ENCODE measurements at regions not wholly inside any gene's neighbourhood (a gene's known extent, or its start where the extent isn't known, plus 50 kb on each side); places are given as distances from the start of the nearest gene placed in this dataset.

GRCh38 chr5:6182271-6182815 lies 196.0 kb downstream of the MED10 start:
- H3K4me1 ChIP-seq, result no peaks in the 10 kb centered on the region
- no peak for DNase-seq
- intact Hi-C loops (cut with DNase I; ENCODE audit: low total_unique reads), result no loop called here
- H3K36me3 ChIP-seq, result no peaks in the 10 kb centered on the region
- no peaks in the 10 kb centered on the region for H3K9me3 ChIP-seq
- H3K4me3 ChIP-seq, result no peak overlapping the region
- H3K27me3 ChIP-seq, result no peaks in the 10 kb centered on the region
- TF ChIP-seq CTCF (IDR thresholded peaks at IDR 0.05), result no peak
- H3K27ac ChIP-seq, result no peak overlapping the region

GRCh38 chr5:6181871-6182270 lies 196.5 kb downstream of the MED10 start:
- no peak for TF ChIP-seq CTCF (IDR thresholded peaks at IDR 0.05)
- intact Hi-C loops (cut with DNase I; ENCODE audit: low total_unique reads), result no loop called here
- H3K36me3 ChIP-seq, result no peaks in the 10 kb centered on the region
- no peaks in the 10 kb centered on the region for H3K4me1 ChIP-seq
- H3K4me3 ChIP-seq, result no peak overlapping the region
- H3K9me3 ChIP-seq, result no peaks in the 10 kb centered on the region
- no peak overlapping the region for H3K27ac ChIP-seq
- no peak for DNase-seq
- H3K27me3 ChIP-seq, result no peaks in the 10 kb centered on the region

GRCh38 chr5:6181147-6181729 lies 197.1 kb downstream of the MED10 start:
- TF ChIP-seq CTCF (IDR thresholded peaks at IDR 0.05), result no peak

GRCh38 chr5:6180231-6180872 lies 198.0 kb downstream of the MED10 start:
- DNase-seq, result no peak
- H3K9me3 ChIP-seq, result no peaks in the 10 kb centered on the region
- intact Hi-C loops (cut with DNase I; ENCODE audit: low total_unique reads), result no loop called here
- H3K4me3 ChIP-seq, result no peak overlapping the region
- no peaks in the 10 kb centered on the region for H3K36me3 ChIP-seq
- H3K27ac ChIP-seq, result no peak overlapping the region
- no peak for TF ChIP-seq CTCF (IDR thresholded peaks at IDR 0.05)
- H3K27me3 ChIP-seq, result no peaks in the 10 kb centered on the region
- H3K4me1 ChIP-seq, result no peaks in the 10 kb centered on the region

More at GRCh38 chr5:6181147-6181729, 197.1 kb downstream of the MED10 start:
- H3K36me3 ChIP-seq, result no peaks in the 10 kb centered on the region
- intact Hi-C loops (cut with DNase I; ENCODE audit: low total_unique reads), result no loop called here
- no peak for DNase-seq
- H3K9me3 ChIP-seq, result no peaks in the 10 kb centered on the region
- no peak overlapping the region for H3K27ac ChIP-seq
- H3K4me3 ChIP-seq, result no peak overlapping the region
- H3K27me3 ChIP-seq, result no peaks in the 10 kb centered on the region
- H3K4me1 ChIP-seq, result no peaks in the 10 kb centered on the region

GRCh38 chr5:6178846-6179532 lies 199.4 kb downstream of the MED10 start:
- TF ChIP-seq CTCF (IDR thresholded peaks at IDR 0.05), result no peak
- Histone ChIP-seq H3K36me3 (no peaks in the 10 kb centered on the region), H3K27ac (no peak overlapping the region), H3K4me1 (no peaks in the 10 kb centered on the region), H3K27me3 (no peaks in the 10 kb centered on the region), H3K4me3 (no peak overlapping the region), H3K9me3 (no peaks in the 10 kb centered on the region)
- DNase-seq, result no peak
- intact Hi-C loops (cut with DNase I; ENCODE audit: low total_unique reads), result no loop called here

Measured in tibial artery (tissue), 4 donors.